GM13976 (cell line): ENCODE measurements at regions not wholly inside any gene's neighbourhood (a gene's known extent, or its start where the extent isn't known, plus 50 kb on each side); places are given as distances from the start of the nearest gene placed in this dataset.
"Not testable (repeated sequence)": the region's sequence is repeated elsewhere in the genome, so short reads cannot be mapped to it uniquely, and the experiment has no call there.

Experiments
- DNase-seq: peaks from one replicate; pipeline ENCODE4 v3.0.0; 2012; ENCODE audit warnings: low spot score
- in situ Hi-C: fragments of 300-500 bp; cut with MboI; formaldehyde crosslinking; loops from one replicate; pipeline ENCODE4 v1.12.0; 2022; ENCODE audit warnings: low sequenced_read_pairs, mixed read lengths, inconsistent platforms; ENCODE audit not compliant: unreplicated experiment
- TF ChIP-seq, protein P1 (sequence below): IDR thresholded peaks from 2 replicates; pipeline ENCODE4 v1.5.1; 2012; ENCODE audit warnings: borderline replicate concordance, mild to moderate bottlenecking; ENCODE audit not compliant: insufficient read depth; ENCODE audit errors: extremely low read depth, missing control alignments, control extremely low read depth

GRCh38 chr7:9600974-9601373 lies 1167.6 kb downstream of the NXPH1 start:
- in situ Hi-C loops: no loop called here
- no peak for DNase-seq
- TF ChIP-seq, protein P1, sequence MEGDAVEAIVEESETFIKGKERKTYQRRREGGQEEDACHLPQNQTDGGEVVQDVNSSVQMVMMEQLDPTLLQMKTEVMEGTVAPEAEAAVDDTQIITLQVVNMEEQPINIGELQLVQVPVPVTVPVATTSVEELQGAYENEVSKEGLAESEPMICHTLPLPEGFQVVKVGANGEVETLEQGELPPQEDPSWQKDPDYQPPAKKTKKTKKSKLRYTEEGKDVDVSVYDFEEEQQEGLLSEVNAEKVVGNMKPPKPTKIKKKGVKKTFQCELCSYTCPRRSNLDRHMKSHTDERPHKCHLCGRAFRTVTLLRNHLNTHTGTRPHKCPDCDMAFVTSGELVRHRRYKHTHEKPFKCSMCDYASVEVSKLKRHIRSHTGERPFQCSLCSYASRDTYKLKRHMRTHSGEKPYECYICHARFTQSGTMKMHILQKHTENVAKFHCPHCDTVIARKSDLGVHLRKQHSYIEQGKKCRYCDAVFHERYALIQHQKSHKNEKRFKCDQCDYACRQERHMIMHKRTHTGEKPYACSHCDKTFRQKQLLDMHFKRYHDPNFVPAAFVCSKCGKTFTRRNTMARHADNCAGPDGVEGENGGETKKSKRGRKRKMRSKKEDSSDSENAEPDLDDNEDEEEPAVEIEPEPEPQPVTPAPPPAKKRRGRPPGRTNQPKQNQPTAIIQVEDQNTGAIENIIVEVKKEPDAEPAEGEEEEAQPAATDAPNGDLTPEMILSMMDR: no peak

GRCh38 chr7:9603291-9603690 lies 1169.9 kb downstream of the NXPH1 start:
- TF ChIP-seq, protein P1: no peak
- DNase-seq: no peak
- in situ Hi-C loops: no loop called here

GRCh38 chr7:9608560-9608959 lies 1175.2 kb downstream of the NXPH1 start:
- DNase-seq: no peak
- in situ Hi-C loops: no loop called here
- TF ChIP-seq, protein P1: no peak

DNA sequence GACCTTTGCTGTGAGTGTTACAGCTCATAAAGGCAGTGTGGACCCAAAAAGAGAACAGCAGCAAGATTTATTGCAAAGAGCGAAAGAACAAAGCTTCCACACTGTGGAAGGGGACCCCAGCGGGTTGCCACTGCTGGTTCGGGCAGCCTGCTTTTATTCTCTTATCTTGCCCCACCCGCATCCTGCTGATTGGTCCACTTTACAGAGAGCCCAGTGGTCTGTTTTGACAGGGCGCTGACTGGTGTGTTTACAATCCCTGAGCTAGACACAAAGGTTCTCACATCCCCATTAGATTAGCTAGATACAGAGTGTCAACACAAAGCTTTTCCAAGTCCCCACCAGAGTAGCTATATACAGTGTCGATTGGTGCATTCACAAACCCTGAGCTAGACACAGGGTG lies 1187.5 kb downstream of the NXPH1 start:
- in situ Hi-C loops, DNase-seq: not testable (repeated sequence)

- DNase-seq, in situ Hi-C loops: not testable (repeated sequence)
These were observed 1188.0 kb downstream of the NXPH1 start for GRCh38 chr7:9621306-9621902.

DNA sequence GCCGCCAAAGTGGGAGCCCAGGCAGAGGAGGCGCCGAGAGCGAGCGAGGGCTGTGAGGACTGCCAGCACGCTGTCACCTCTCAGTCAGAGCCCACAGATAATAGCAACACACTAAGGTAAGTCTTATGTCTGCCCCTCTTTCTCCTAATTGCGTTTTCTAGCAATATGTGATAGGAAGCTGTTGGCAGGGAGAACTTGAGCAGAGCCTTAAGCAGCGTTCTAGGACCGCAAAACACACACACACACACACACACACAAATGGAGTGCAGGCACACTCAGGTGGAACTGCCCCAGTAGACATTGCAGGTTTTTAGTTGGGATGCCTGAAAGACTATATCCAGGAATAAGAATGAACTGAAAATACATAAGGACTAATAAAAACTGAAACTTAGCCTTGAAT lies 1188.5 kb downstream of the NXPH1 start:
- in situ Hi-C loops: no loop called here
- DNase-seq: no peak
- TF ChIP-seq, protein P1: no peak

- TF ChIP-seq, protein P1: no peak
- in situ Hi-C loops: no loop called here
These were observed 1192.5 kb downstream of the NXPH1 start for GRCh38 chr7:9625953-9626352.

DNA sequence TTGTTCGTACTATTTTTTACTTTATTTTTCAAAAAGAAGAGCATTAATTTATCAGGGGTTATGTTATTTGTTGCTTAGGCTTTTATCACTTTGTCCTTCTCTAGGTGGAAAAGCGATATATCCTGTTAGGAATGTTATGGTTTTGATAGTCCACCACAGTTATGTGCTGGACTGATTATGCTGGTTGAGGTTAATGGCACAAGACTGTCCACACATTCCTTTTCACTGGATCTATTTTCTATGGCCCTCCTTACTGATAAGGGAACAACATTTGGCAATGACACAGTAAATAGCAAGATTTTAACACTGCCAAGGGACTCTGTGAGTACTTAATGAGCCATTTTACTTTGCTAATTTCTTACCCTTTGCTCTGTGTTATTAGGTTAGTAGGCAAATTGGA lies 1212.3 kb downstream of the NXPH1 start:
- TF ChIP-seq, protein P1: no peak
- in situ Hi-C loops: no loop called here
- DNase-seq: no peak

More at GRCh38 chr7:9625953-9626352, 1192.5 kb downstream of the NXPH1 start:
- DNase-seq: no peak
